Transverse colon (tissue), 3 donors: ENCODE measurements at regions not wholly inside any gene's neighbourhood (a gene's known extent, or its start where the extent isn't known, plus 50 kb on each side); places are given as distances from the start of the nearest gene placed in this dataset.

Experiments
- EP300 ChIP-seq: sonication (generic); formaldehyde crosslinking; IDR thresholded peaks from one replicate; pipeline ENCODE4 v1.6.1; 2017; ENCODE audit warnings: antibody characterized with exemption, low read depth
- TF ChIP-seq, protein P1 (sequence below), 5 experiments: fragments of 200-600 bp in 3 of 5; fragments of 450-650 bp in 2 of 5; sonication (generic) in 3 of 5; IDR thresholded peaks; 1 replicate in 2 of 5; 2 replicates in 3 of 5; pipeline ENCODE4 v1.5.1; 2016 to 2017; ENCODE audit warnings: antibody characterized with exemption in 5 of 5, inconsistent platforms in 3 of 5, mild to moderate bottlenecking in 2 of 5, moderate library complexity in 1 of 5

- TF ChIP-seq, protein P1, sequence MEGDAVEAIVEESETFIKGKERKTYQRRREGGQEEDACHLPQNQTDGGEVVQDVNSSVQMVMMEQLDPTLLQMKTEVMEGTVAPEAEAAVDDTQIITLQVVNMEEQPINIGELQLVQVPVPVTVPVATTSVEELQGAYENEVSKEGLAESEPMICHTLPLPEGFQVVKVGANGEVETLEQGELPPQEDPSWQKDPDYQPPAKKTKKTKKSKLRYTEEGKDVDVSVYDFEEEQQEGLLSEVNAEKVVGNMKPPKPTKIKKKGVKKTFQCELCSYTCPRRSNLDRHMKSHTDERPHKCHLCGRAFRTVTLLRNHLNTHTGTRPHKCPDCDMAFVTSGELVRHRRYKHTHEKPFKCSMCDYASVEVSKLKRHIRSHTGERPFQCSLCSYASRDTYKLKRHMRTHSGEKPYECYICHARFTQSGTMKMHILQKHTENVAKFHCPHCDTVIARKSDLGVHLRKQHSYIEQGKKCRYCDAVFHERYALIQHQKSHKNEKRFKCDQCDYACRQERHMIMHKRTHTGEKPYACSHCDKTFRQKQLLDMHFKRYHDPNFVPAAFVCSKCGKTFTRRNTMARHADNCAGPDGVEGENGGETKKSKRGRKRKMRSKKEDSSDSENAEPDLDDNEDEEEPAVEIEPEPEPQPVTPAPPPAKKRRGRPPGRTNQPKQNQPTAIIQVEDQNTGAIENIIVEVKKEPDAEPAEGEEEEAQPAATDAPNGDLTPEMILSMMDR (IDR thresholded peaks at IDR 0.05), result no peak
- TF ChIP-seq EP300, result no peak
Measured at GRCh38 chr2:122955776-122956175, 1069.3 kb upstream of the CNTNAP5 start.
